ENCODE measurements at regions not wholly inside any gene's neighbourhood (a gene's known extent, or its start where the extent isn't known, plus 50 kb on each side); places are given as distances from the start of the nearest gene placed in this dataset.

GRCh38 chr4:181293541-181293940, 949.7 kb upstream of the TENM3 start:
- Histone ChIP-seq H3K4me3 (ENCODE audit: low read depth, low read length, poor library complexity, severe bottlenecking) (no peak overlapping the region), H3K4me1 (ENCODE audit: insufficient read depth, low read length, poor library complexity, severe bottlenecking) (no peaks in the 10 kb centered on the region), H3K9me3 (ENCODE audit: low read depth, low read length, poor library complexity, severe bottlenecking) (no peaks in the 10 kb centered on the region), H3K27me3 (replicated peaks; ENCODE audit: insufficient read depth, low read depth, low read length, poor library complexity) (peaks cover 71% of the 10 kb centered on the region), H3K27ac (ENCODE audit: low read depth, low read length, poor library complexity, severe bottlenecking) (no peak overlapping the region), H3K36me3 (ENCODE audit: insufficient read depth, low read length, poor library complexity, severe bottlenecking) (no peaks in the 10 kb centered on the region)
- no TSS peak for BruUV-seq (replicated peaks)
- CTCF ChIA-PET, result no interaction called here
- intact Hi-C loops (cut with micrococcal nuclease; ENCODE audit: unreplicated experiment), result no loop called here
- no peak for TF ChIP-seq CTCF (conservative IDR thresholded peaks at IDR 0.05; ENCODE audit: low read depth, low read length)
- TF ChIP-seq EZH2 (IDR thresholded peaks at IDR 0.05; ENCODE audit: borderline replicate concordance, low read depth, low read length, poor library complexity, severe bottlenecking), result no peak
- POLR2A ChIA-PET (ENCODE audit: low non-redundant PET), result no interaction called here
- DNase-seq (ENCODE audit: low spot score), result no peak

DNA sequence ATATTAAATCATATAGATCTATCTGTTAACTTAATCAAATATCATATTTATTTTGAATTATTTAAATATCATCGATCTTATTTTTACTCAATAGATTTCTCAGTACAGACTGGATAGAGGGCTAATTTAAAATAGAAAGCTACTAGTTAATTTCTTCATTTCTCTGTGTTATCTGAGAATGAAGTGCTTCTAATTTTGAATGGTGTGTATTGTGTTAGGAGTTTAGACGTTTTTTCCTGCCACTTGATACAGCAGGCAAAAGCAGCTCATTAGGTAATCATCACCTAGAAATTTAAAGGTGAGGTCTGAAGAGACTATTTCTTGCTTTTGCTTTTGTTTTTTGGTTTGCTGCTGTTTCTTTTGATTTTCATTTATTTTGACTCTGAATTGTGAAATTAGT, 948.8 kb upstream of the TENM3 start:
- intact Hi-C loops (cut with micrococcal nuclease; ENCODE audit: unreplicated experiment), result no loop called here
- H3K9me3 ChIP-seq (ENCODE audit: low read depth, low read length, poor library complexity, severe bottlenecking), result no peaks in the 10 kb centered on the region
- peaks cover 68% of the 10 kb centered on the region for H3K27me3 ChIP-seq (replicated peaks; ENCODE audit: insufficient read depth, low read depth, low read length, poor library complexity)
- ChIA-PET CTCF (no interaction called here), POLR2A (ENCODE audit: low non-redundant PET) (no interaction called here)
- H3K36me3 ChIP-seq (ENCODE audit: insufficient read depth, low read length, poor library complexity, severe bottlenecking), result no peaks in the 10 kb centered on the region
- TF ChIP-seq CTCF (conservative IDR thresholded peaks at IDR 0.05; ENCODE audit: low read depth, low read length) (no peak), EZH2 (IDR thresholded peaks at IDR 0.05; ENCODE audit: borderline replicate concordance, low read depth, low read length, poor library complexity, severe bottlenecking) (no peak)
- H3K27ac ChIP-seq (ENCODE audit: low read depth, low read length, poor library complexity, severe bottlenecking), result no peak overlapping the region
- no peak overlapping the region for H3K4me3 ChIP-seq (ENCODE audit: low read depth, low read length, poor library complexity, severe bottlenecking)
- H3K4me1 ChIP-seq (ENCODE audit: insufficient read depth, low read length, poor library complexity, severe bottlenecking), result no peaks in the 10 kb centered on the region
- DNase-seq (ENCODE audit: low spot score), result no peak
- no TSS peak for BruUV-seq (replicated peaks)

DNA sequence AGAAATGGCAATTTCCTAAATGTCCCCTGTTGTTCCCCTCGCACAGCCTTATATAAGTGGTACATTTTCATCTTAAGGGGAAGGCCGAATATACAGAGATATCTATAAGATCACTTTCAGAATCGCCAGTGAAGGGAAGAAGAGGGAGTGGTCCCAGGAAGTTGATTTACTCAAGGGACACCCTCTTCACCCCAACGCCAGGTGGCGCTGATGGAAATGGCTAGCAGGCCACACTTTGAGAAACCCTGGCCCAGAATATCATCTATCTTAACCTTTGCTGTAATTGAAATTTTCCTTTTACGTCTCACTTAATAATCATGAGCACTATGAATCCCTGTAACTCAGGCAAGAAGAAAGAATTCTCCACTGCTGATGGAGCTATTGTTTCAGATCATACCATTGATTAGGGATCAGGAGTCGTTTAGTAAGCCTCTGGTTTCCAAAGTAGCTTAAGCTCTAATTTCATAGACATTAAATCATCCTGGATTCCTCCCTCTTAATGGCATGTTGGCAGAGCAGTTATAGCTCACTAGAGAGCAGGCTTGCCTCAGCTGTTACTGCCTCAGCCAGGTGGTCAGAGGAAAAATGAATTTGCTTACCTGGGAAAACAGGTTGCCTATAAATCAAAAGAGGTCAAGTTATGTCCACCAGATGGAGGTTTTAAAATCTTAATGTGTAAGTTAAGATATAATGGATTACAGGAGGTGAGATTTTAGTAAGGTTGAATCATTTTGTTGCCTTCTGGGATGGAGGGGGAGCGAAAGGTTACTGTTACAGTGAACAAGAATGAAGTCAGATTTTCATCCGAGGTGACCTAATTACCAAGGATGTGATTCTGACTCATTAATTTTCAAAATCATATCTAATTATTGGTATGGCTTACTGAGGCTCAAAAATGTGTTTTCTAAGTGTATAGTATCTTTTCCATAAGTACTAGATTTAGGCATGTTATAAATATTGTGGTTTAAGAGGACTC, 941.2 kb upstream of the TENM3 start:
- Histone ChIP-seq H3K9me3 (ENCODE audit: low read depth, low read length, poor library complexity, severe bottlenecking) (no peaks in the 10 kb centered on the region), H3K4me3 (ENCODE audit: low read depth, low read length, poor library complexity, severe bottlenecking) (no peak overlapping the region), H3K27ac (ENCODE audit: low read depth, low read length, poor library complexity, severe bottlenecking) (no peak overlapping the region), H3K27me3 (replicated peaks; ENCODE audit: insufficient read depth, low read depth, low read length, poor library complexity) (peaks cover 56% of the 10 kb centered on the region), H3K36me3 (ENCODE audit: insufficient read depth, low read length, poor library complexity, severe bottlenecking) (no peaks in the 10 kb centered on the region), H3K4me1 (ENCODE audit: insufficient read depth, low read length, poor library complexity, severe bottlenecking) (no peaks in the 10 kb centered on the region)
- intact Hi-C loops (cut with micrococcal nuclease; ENCODE audit: unreplicated experiment), result loop anchor here (5.0 kb wide), 1 partner anchor 225 kb away; no protein-coding TSS in a partner anchor
- BruUV-seq (replicated peaks), result no TSS peak
- CTCF ChIA-PET, result no interaction called here
- TF ChIP-seq EZH2 (IDR thresholded peaks at IDR 0.05; ENCODE audit: borderline replicate concordance, low read depth, low read length, poor library complexity, severe bottlenecking), result no peak
- TF ChIP-seq CTCF (conservative IDR thresholded peaks at IDR 0.05; ENCODE audit: low read depth, low read length), result peak; percentile 69
- DNase-seq (ENCODE audit: low spot score), result peak; percentile 50
- POLR2A ChIA-PET (ENCODE audit: low non-redundant PET), result no interaction called here
